ENCODE measurements at regions not wholly inside any gene's neighbourhood (a gene's known extent, or its start where the extent isn't known, plus 50 kb on each side); places are given as distances from the start of the nearest gene placed in this dataset.
"Not testable (repeated sequence)": the region's sequence is repeated elsewhere in the genome, so short reads cannot be mapped to it uniquely, and the experiment has no call there.

GRCh38 chr18:40249390-40250080, 1705.5 kb upstream of the PIK3C3 start:
- FAIRE-seq, result no peak
- H3K27ac ChIP-seq (ENCODE audit: low read depth in 2 of 2, low read length in 2 of 2), result no peak overlapping the region
- H3K9ac ChIP-seq (ENCODE audit: low read length in 3 of 3), result no peak overlapping the region
- intact Hi-C loops (cut with DNase I), result no loop called here
- H3K9me3 ChIP-seq (ENCODE audit: control insufficient read depth in 2 of 3, insufficient read depth in 1 of 3, low read length in 3 of 3), result no peaks in the 10 kb centered on the region
- DNase-seq, result no peak
- H3K27me3 ChIP-seq (ENCODE audit: control insufficient read depth, insufficient read depth, low read length), result no peaks in the 10 kb centered on the region
- H3K4me1 ChIP-seq (ENCODE audit: control insufficient read depth in 2 of 3, insufficient read depth in 2 of 3, low read depth in 1 of 3, low read length in 3 of 3), result no peaks in the 10 kb centered on the region
- H3K36me3 ChIP-seq (ENCODE audit: control insufficient read depth in 2 of 3, insufficient read depth in 3 of 3, low read length in 3 of 3), result no peaks in the 10 kb centered on the region
- TF ChIP-seq CTCF (IDR thresholded peaks at IDR 0.05; ENCODE audit: borderline replicate concordance, extremely low read depth, insufficient read depth), result no peak
- no peak overlapping the region for H3K4me3 ChIP-seq (ENCODE audit: low read length in 3 of 3)

- FAIRE-seq; H3K4me3 ChIP-seq (ENCODE audit: low read length in 3 of 3); H3K4me1 ChIP-seq (ENCODE audit: control insufficient read depth in 2 of 3, insufficient read depth in 2 of 3, low read depth in 1 of 3, low read length in 3 of 3); H3K9ac ChIP-seq (ENCODE audit: low read length in 3 of 3); H3K27me3 ChIP-seq (ENCODE audit: control insufficient read depth, insufficient read depth, low read length); intact Hi-C loops (cut with DNase I); DNase-seq; H3K27ac ChIP-seq (ENCODE audit: low read depth in 2 of 2, low read length in 2 of 2); H3K36me3 ChIP-seq (ENCODE audit: control insufficient read depth in 2 of 3, insufficient read depth in 3 of 3, low read length in 3 of 3); H3K9me3 ChIP-seq (ENCODE audit: control insufficient read depth in 2 of 3, insufficient read depth in 1 of 3, low read length in 3 of 3): not testable (repeated sequence)
These were observed 1709.4 kb upstream of the PIK3C3 start for GRCh38 chr18:40245612-40246011.

- no peak for FAIRE-seq
- Histone ChIP-seq H3K9me3 (ENCODE audit: control insufficient read depth in 2 of 3, insufficient read depth in 1 of 3, low read length in 3 of 3) (no peaks in the 10 kb centered on the region), H3K4me3 (ENCODE audit: low read length in 3 of 3) (no peak overlapping the region), H3K4me1 (ENCODE audit: control insufficient read depth in 2 of 3, insufficient read depth in 2 of 3, low read depth in 1 of 3, low read length in 3 of 3) (no peaks in the 10 kb centered on the region), H3K27me3 (ENCODE audit: control insufficient read depth, insufficient read depth, low read length) (no peaks in the 10 kb centered on the region), H3K9ac (ENCODE audit: low read length in 3 of 3) (no peak overlapping the region), H3K27ac (ENCODE audit: low read depth in 2 of 2, low read length in 2 of 2) (no peak overlapping the region), H3K36me3 (ENCODE audit: control insufficient read depth in 2 of 3, insufficient read depth in 3 of 3, low read length in 3 of 3) (no peaks in the 10 kb centered on the region)
- DNase-seq, result no peak
- intact Hi-C loops (cut with DNase I), result no loop called here
- no peak for TF ChIP-seq CTCF (IDR thresholded peaks at IDR 0.05; ENCODE audit: borderline replicate concordance, extremely low read depth, insufficient read depth)
These were observed 1711.4 kb upstream of the PIK3C3 start for GRCh38 chr18:40243607-40244006.

GRCh38 chr18:40235836-40236235, 1719.2 kb upstream of the PIK3C3 start:
- no peaks in the 10 kb centered on the region for H3K27me3 ChIP-seq (ENCODE audit: control insufficient read depth, insufficient read depth, low read length)
- intact Hi-C loops (cut with DNase I), result no loop called here
- H3K9ac ChIP-seq (ENCODE audit: low read length in 3 of 3), result no peak overlapping the region
- H3K4me3 ChIP-seq (ENCODE audit: low read length in 3 of 3), result no peak overlapping the region
- no peak for TF ChIP-seq CTCF (IDR thresholded peaks at IDR 0.05; ENCODE audit: borderline replicate concordance, extremely low read depth, insufficient read depth)
- DNase-seq (no peak), FAIRE-seq (no peak)
- H3K9me3 ChIP-seq (ENCODE audit: control insufficient read depth in 2 of 3, insufficient read depth in 1 of 3, low read length in 3 of 3), result no peaks in the 10 kb centered on the region
- no peaks in the 10 kb centered on the region for H3K36me3 ChIP-seq (ENCODE audit: control insufficient read depth in 2 of 3, insufficient read depth in 3 of 3, low read length in 3 of 3)
- no peak overlapping the region for H3K27ac ChIP-seq (ENCODE audit: low read depth in 2 of 2, low read length in 2 of 2)
- no peaks in the 10 kb centered on the region for H3K4me1 ChIP-seq (ENCODE audit: control insufficient read depth in 2 of 3, insufficient read depth in 2 of 3, low read depth in 1 of 3, low read length in 3 of 3)
